ENCODE measurements at regions not wholly inside any gene's neighbourhood (a gene's known extent, or its start where the extent isn't known, plus 50 kb on each side); places are given as distances from the start of the nearest gene placed in this dataset.

- Histone ChIP-seq H3K4me1 (ENCODE audit: low read depth, poor library complexity, severe bottlenecking) (peaks cover 13% of the 10 kb centered on the region), H4K20me1 (ENCODE audit: insufficient read depth) (no peaks in the 10 kb centered on the region; the same call in 1 of the 2 replicates), H3K9ac (no peak overlapping the region), H2AFZ (ENCODE audit: low read depth) (no peak overlapping the region), H3K27me3 (ENCODE audit: insufficient read depth, low read depth) (no peaks in the 10 kb centered on the region), H3K4me2 (no peak overlapping the region), H3K36me3 (ENCODE audit: insufficient read depth) (no peaks in the 10 kb centered on the region), H3K27ac (no peak overlapping the region), H3K4me3 (IDR thresholded peaks at IDR 0.05; ENCODE audit: insufficient read depth, low read depth, low read length) (no peak overlapping the region), H3K79me2 (ENCODE audit: insufficient read depth, low read depth) (no peaks in the 10 kb centered on the region)
- TF ChIP-seq CTCF (conservative IDR thresholded peaks at IDR 0.05; ENCODE audit: low read depth, low read length): no peak
Measured at GRCh38 chr3:115280506-115280905, 133.4 kb upstream of the ZBTB20 start.

GRCh38 chr3:115281697-115282675, 134.9 kb upstream of the ZBTB20 start:
- H3K4me2 ChIP-seq: no peak overlapping the region; the same call in 1 of the 2 replicates
- no peak overlapping the region; the same call in 1 of the 2 replicates for H3K27ac ChIP-seq
- no peak overlapping the region for H3K9ac ChIP-seq
- H3K79me2 ChIP-seq (ENCODE audit: insufficient read depth, low read depth): no peaks in the 10 kb centered on the region
- H4K20me1 ChIP-seq (ENCODE audit: insufficient read depth): no peaks in the 10 kb centered on the region; the same call in 1 of the 2 replicates
- H3K4me1 ChIP-seq (ENCODE audit: low read depth, poor library complexity, severe bottlenecking): peaks cover 13% of the 10 kb centered on the region
- no peak overlapping the region for H2AFZ ChIP-seq (ENCODE audit: low read depth)
- H3K4me3 ChIP-seq (IDR thresholded peaks at IDR 0.05; ENCODE audit: insufficient read depth, low read depth, low read length): no peak overlapping the region
- TF ChIP-seq CTCF (conservative IDR thresholded peaks at IDR 0.05; ENCODE audit: low read depth, low read length): no peak
- H3K36me3 ChIP-seq (ENCODE audit: insufficient read depth): no peaks in the 10 kb centered on the region
- H3K27me3 ChIP-seq (ENCODE audit: insufficient read depth, low read depth): no peaks in the 10 kb centered on the region

GRCh38 chr3:115284980-115285379, 137.9 kb upstream of the ZBTB20 start:
- Histone ChIP-seq H3K4me2 (no peak overlapping the region), H3K4me3 (IDR thresholded peaks at IDR 0.05; ENCODE audit: insufficient read depth, low read depth, low read length) (no peak overlapping the region), H4K20me1 (ENCODE audit: insufficient read depth) (no peaks in the 10 kb centered on the region), H3K9ac (no peak overlapping the region), H3K79me2 (ENCODE audit: insufficient read depth, low read depth) (no peaks in the 10 kb centered on the region), H2AFZ (ENCODE audit: low read depth) (no peak overlapping the region), H3K4me1 (ENCODE audit: low read depth, poor library complexity, severe bottlenecking) (peaks cover 13% of the 10 kb centered on the region), H3K27ac (no peak overlapping the region), H3K27me3 (ENCODE audit: insufficient read depth, low read depth) (no peaks in the 10 kb centered on the region), H3K36me3 (ENCODE audit: insufficient read depth) (no peaks in the 10 kb centered on the region)
- no peak for TF ChIP-seq CTCF (conservative IDR thresholded peaks at IDR 0.05; ENCODE audit: low read depth, low read length)

GRCh38 chr3:115286529-115287197, 139.6 kb upstream of the ZBTB20 start:
- H3K4me2 ChIP-seq: no peak overlapping the region
- H3K9ac ChIP-seq: no peak overlapping the region
- H3K27ac ChIP-seq: no peak overlapping the region
- TF ChIP-seq CTCF (conservative IDR thresholded peaks at IDR 0.05; ENCODE audit: low read depth, low read length): no peak
- no peaks in the 10 kb centered on the region for H4K20me1 ChIP-seq (ENCODE audit: insufficient read depth)
- peaks cover 3% of the 10 kb centered on the region for H3K4me1 ChIP-seq (ENCODE audit: low read depth, poor library complexity, severe bottlenecking)
- no peak overlapping the region for H2AFZ ChIP-seq (ENCODE audit: low read depth)
- H3K79me2 ChIP-seq (ENCODE audit: insufficient read depth, low read depth): no peaks in the 10 kb centered on the region
- no peaks in the 10 kb centered on the region for H3K36me3 ChIP-seq (ENCODE audit: insufficient read depth)
- H3K4me3 ChIP-seq (IDR thresholded peaks at IDR 0.05; ENCODE audit: insufficient read depth, low read depth, low read length): no peak overlapping the region
- no peaks in the 10 kb centered on the region for H3K27me3 ChIP-seq (ENCODE audit: insufficient read depth, low read depth)
